Mucosa of descending colon (tissue), 3 donors: ENCODE measurements at regions not wholly inside any gene's neighbourhood (a gene's known extent, or its start where the extent isn't known, plus 50 kb on each side); places are given as distances from the start of the nearest gene placed in this dataset.
A peak's percentile ranks its signal among the peaks of the same experiment; 100 is the strongest.

Source experiments
- ATAC-seq: fragments of 200-7000 bp; cut with Tn5 transposase; one replicate; pipeline ENCODE4 v1.9.1; 2020; ENCODE audit warnings: mild to moderate bottlenecking, moderate library complexity
- DNase-seq, 3 donors: peaks; one replicate each; pipeline ENCODE4 v3.0.0-alpha.2; 2020
- H3K36me3 ChIP-seq: fragments of 200-600 bp; one replicate; pipeline ENCODE4 v1.8.0; 2021; ENCODE audit warnings: low read depth, mild to moderate bottlenecking
- H3K4me1 ChIP-seq: fragments of 200-600 bp; one replicate; pipeline ENCODE4 v1.8.0; 2021; ENCODE audit warnings: low read depth, mild to moderate bottlenecking
- H3K4me3 ChIP-seq: fragments of 200-600 bp; one replicate; pipeline ENCODE4 v1.8.0; 2021; ENCODE audit warnings: mild to moderate bottlenecking
- H3K9me3 ChIP-seq: fragments of 200-600 bp; one replicate; pipeline ENCODE4 v1.8.0; 2021; ENCODE audit warnings: mild to moderate bottlenecking
- intact Hi-C, 2 donors: fragments of 100-400 bp; cut with DNase I in 1 of 2; cut with micrococcal nuclease in 1 of 2; formaldehyde crosslinking; loops; one replicate each; pipeline versions ENCODE4 v1.11.0 to v1.11.1; 2022; cut with DNase I, micrococcal nuclease
- TF ChIP-seq, protein P1 (sequence below): fragments of 200-600 bp; IDR thresholded peaks from one replicate; pipeline ENCODE4 v1.8.0; 2022; ENCODE audit warnings: antibody characterized with exemption, mild to moderate bottlenecking
- donor health status: DM: no; HTN: no; CAD: no; lungs with moderate emphysema.
- donor health status: DM: no; HTN: no; CAD: no.
- donor health status: DM: no; HTN: yes; CAD: no.

DNA sequence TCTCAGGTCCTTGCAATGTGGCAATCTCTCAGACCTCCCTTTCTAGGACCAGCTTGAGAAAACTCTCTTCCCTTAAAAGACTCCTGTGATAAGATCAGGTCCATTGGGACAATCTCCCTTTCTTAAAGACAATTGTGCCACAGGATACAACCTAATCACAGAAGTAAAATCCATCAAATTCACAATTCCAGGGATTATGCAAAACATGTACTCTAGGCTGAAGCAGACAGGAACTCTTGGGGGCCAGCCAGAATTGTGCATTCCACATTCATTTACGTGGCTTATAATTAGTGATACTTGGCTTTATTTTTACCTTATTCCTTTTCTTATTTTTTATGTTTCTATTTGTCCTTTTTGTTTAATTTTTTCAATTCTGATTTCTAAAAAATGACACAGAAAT, 257.9 kb downstream of the KLF12 start:
- TF ChIP-seq, protein P1, sequence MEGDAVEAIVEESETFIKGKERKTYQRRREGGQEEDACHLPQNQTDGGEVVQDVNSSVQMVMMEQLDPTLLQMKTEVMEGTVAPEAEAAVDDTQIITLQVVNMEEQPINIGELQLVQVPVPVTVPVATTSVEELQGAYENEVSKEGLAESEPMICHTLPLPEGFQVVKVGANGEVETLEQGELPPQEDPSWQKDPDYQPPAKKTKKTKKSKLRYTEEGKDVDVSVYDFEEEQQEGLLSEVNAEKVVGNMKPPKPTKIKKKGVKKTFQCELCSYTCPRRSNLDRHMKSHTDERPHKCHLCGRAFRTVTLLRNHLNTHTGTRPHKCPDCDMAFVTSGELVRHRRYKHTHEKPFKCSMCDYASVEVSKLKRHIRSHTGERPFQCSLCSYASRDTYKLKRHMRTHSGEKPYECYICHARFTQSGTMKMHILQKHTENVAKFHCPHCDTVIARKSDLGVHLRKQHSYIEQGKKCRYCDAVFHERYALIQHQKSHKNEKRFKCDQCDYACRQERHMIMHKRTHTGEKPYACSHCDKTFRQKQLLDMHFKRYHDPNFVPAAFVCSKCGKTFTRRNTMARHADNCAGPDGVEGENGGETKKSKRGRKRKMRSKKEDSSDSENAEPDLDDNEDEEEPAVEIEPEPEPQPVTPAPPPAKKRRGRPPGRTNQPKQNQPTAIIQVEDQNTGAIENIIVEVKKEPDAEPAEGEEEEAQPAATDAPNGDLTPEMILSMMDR = no peak
- ATAC-seq = no peak

DNA sequence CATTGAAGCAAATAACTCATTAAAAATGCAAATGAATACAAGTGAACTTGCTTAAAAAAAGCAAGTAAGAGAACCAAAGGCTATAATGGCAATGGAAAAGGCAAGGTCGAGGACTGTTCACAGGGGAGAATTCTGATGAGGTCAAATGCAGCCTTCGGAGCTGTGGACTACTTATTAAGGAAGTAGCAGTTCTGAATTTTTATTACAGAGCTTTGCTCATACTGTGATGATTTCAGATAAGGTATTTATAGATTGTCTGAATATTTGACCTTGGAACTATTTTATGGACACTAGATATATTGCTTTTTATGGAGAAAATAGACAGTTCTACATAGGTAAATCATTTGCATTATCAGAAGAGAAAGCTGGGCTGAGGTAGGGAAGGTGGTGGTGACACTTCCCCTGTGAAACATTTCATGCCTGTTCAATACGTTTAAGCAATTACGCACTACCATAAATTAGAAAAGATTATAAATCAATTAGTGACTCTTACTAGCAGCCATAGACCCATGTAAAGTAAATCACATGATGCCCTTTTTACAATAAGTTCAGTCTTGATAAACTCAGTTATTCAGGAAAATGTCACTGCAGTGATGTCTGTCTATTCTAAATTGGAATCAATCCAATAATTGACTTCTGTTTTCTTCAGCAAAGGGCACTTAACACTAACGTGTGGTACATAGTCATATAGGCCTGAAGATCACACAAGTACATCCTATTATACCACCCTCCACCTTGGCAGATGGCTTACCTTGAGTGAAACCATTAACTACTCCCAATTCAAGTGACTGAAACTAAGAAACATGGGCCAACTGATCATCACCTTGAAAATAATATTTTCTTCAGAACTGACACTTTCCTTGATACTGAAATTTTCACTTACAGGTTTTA, 260.0 kb downstream of the KLF12 start:
- Histone ChIP-seq H3K9me3 (no peaks in the 10 kb centered on the region), H3K4me3 (no peak overlapping the region), H3K4me1 (no peaks in the 10 kb centered on the region), H3K36me3 (no peaks in the 10 kb centered on the region)
- TF ChIP-seq, protein P1 = no peak
- DNase-seq (no peak), ATAC-seq (no peak)
- intact Hi-C loops = no loop called here

More for the DNA sequence above, 257.9 kb downstream of the KLF12 start:
- H3K4me3 ChIP-seq = no peak overlapping the region
- no peak for DNase-seq
- intact Hi-C loops = no loop called here
- H3K4me1 ChIP-seq = no peaks in the 10 kb centered on the region
- no peaks in the 10 kb centered on the region for H3K9me3 ChIP-seq
- H3K36me3 ChIP-seq = no peaks in the 10 kb centered on the region

- TF ChIP-seq, protein P1 = no peak
- intact Hi-C loops = no loop called here
- no peak for DNase-seq
Observed at GRCh38 chr13:73872397-73872796, 261.8 kb downstream of the KLF12 start.

GRCh38 chr13:73870970-73871935, 263.0 kb downstream of the KLF12 start:
- TF ChIP-seq, protein P1 = no peak
- H3K4me1 ChIP-seq = no peaks in the 10 kb centered on the region
- ATAC-seq = no peak
- DNase-seq = no peak
- no peaks in the 10 kb centered on the region for H3K36me3 ChIP-seq
- H3K9me3 ChIP-seq = no peaks in the 10 kb centered on the region
- H3K4me3 ChIP-seq = no peak overlapping the region
- intact Hi-C loops = no loop called here

More at GRCh38 chr13:73872397-73872796, 261.8 kb downstream of the KLF12 start:
- Histone ChIP-seq H3K36me3 (no peaks in the 10 kb centered on the region), H3K4me3 (no peak overlapping the region), H3K9me3 (no peaks in the 10 kb centered on the region), H3K4me1 (no peaks in the 10 kb centered on the region)
- ATAC-seq = no peak

GRCh38 chr13:73870036-73870741, 264.0 kb downstream of the KLF12 start:
- TF ChIP-seq, protein P1 = no peak

More at GRCh38 chr13:73870036-73870741, 264.0 kb downstream of the KLF12 start:
- ATAC-seq = peak; percentile 91
- H3K36me3 ChIP-seq = no peaks in the 10 kb centered on the region
- no peaks in the 10 kb centered on the region for H3K9me3 ChIP-seq
- H3K4me3 ChIP-seq = no peak overlapping the region
- intact Hi-C loops = no loop called here
- no peaks in the 10 kb centered on the region for H3K4me1 ChIP-seq
- DNase-seq = peak in 1 of 3 donors; percentile 51
